GM12875 (cell line): ENCODE measurements at regions not wholly inside any gene's neighbourhood (a gene's known extent, or its start where the extent isn't known, plus 50 kb on each side); places are given as distances from the start of the nearest gene placed in this dataset.

ENCODE experiments used
- H3K4me3 ChIP-seq: one replicate; pipeline ENCODE4 v1.5.1; 2011; ENCODE audit warnings: low read depth, low read length, control low read depth
- TF ChIP-seq, protein P1 (sequence below): IDR thresholded peaks from 2 replicates; pipeline ENCODE4 v1.5.1; 2011; ENCODE audit warnings: low read depth, mild to moderate bottlenecking, control low read depth, inconsistent platforms, low read length, moderate library complexity, borderline replicate concordance; ENCODE audit not compliant: insufficient read depth

DNA sequence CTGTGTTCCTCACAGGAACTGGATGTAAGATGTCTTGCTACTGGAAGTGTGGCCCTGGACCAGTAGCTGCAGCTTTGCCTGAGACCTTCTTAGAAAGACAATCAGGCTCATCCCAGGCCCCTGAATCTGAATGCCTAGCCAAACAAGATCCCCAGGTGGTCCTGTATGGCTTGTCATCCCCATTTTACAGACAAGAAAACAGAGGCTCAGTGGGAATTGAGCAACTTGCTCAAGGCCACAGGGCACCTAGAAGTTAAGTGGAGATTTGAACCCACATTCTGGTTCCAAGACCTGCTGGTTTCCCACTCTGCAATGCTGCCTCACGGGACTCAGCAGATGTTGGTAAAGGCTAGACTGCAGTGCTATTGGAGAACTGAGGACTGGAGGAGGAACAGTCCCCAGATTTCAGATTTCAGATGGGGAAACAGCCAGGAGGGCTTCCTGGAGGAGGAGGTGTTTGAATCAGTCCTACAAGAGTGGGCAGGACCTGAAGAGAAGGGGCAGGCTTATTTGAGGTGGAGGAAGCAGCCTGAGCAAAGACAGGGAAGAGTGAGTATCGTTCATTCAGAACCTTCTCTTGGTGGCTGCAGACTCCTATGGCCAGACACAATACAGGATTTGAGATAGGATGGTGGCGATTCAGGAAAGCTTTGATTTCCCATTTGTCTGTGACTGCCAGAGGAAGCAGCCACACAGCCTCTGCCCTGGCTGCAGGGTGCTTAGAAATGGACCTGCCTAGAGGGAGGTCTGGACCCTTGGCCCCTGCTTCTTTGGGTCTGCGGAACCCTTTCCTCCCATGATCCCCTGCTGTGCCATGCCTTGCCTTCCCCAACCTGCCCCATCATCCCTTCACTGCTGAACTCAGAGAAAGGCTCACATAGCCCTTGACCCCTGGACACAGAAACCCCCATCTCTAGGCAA lies 233.4 kb upstream of the NLRP1 start:
- TF ChIP-seq, protein P1, sequence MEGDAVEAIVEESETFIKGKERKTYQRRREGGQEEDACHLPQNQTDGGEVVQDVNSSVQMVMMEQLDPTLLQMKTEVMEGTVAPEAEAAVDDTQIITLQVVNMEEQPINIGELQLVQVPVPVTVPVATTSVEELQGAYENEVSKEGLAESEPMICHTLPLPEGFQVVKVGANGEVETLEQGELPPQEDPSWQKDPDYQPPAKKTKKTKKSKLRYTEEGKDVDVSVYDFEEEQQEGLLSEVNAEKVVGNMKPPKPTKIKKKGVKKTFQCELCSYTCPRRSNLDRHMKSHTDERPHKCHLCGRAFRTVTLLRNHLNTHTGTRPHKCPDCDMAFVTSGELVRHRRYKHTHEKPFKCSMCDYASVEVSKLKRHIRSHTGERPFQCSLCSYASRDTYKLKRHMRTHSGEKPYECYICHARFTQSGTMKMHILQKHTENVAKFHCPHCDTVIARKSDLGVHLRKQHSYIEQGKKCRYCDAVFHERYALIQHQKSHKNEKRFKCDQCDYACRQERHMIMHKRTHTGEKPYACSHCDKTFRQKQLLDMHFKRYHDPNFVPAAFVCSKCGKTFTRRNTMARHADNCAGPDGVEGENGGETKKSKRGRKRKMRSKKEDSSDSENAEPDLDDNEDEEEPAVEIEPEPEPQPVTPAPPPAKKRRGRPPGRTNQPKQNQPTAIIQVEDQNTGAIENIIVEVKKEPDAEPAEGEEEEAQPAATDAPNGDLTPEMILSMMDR, result no peak

DNA sequence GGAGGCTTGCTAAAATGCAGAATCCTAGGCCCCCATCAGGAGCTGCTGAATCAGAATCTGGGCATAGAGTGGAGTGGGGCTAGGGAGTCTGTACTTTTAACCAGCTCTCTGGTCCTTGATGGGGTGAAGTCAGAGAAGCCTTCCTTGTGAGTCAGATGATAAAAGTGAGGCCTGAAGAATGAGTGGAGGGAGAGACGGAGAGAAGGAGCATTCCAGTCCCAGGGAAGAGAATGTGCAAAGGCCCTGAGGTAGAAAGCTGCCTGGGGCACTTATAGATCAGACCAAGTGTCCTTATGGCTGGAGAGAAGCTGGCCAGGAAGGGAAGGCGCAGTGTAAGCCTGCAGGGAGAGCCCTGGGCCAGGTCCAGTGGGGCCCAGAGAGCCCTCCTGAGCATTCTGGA lies 235.1 kb upstream of the NLRP1 start:
- no peak overlapping the region for H3K4me3 ChIP-seq
- TF ChIP-seq, protein P1, result no peak

More for the DNA sequence above, 233.4 kb upstream of the NLRP1 start:
- no peak overlapping the region for H3K4me3 ChIP-seq

DNA sequence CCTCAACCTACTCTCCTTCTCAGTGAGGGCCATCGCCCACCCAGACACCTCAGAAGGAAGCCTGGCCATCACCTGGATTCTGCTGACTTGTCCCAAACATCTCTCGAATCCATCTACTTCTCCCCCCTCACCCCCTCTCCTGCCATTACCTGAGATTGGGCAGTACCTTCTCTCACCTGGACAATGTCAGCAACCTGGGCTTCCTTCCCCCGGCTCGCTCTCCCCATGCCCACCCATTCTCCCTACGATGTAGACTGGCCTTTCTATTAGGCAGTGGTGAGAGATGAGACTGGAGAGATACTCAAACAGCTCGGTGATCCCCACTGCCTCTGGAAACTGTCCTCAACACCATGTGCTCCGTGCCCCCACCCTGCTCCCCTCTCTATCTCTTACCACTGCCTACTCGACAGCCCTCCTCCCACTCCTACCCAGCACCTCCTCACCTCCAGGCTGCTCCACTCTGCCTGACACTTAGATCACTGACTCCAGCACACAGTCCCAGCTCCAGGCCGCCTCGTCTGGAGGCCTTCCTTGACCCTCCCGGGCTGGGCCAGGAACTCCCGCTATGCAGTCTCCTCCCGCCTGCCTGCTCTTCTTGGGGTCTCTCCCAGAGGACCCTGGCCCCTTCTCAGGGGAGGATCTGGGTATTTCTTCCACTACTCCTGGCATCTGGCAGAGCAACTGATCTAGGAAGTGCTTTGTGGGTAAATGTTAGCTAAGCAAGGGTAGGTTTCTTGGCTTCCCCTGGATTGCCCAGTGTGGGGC lies 235.8 kb upstream of the NLRP1 start:
- TF ChIP-seq, protein P1, result no peak
- no peak overlapping the region for H3K4me3 ChIP-seq

DNA sequence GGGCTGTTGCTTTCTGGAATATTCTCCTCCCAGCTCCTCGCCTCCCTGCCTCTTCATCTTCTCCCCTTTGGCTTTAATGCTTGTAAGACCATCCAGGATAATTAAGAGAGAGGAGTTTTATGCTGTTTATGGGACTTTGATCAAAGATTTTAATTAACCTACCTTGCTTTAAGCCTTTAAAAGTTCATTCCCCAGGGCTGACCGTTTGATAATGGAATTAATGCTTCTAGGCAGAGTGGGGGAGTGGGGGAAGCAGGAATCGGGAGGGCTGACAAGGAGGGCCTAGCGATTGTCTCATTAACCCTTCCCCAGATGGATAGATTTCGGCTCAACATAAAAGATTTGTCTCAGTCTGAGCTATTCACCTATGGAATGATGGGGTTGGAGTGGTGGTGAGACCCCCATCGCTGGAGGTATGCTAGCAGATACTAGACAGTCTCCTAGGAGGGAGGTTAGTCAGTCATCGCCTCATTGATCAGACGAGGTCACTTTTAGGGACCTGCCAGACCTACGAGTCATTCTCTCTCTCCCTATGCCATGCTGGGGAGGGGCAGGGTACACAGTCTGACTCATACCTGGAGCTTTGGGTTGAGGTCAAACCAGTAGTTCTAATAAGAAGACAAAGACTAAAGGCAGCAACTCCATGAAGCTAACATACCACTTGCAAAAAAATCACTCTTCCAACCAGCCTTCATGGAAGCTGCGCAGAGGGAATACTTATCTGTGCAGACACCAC lies 236.6 kb upstream of the NLRP1 start:
- H3K4me3 ChIP-seq, result no peak overlapping the region
- TF ChIP-seq, protein P1, result no peak

DNA sequence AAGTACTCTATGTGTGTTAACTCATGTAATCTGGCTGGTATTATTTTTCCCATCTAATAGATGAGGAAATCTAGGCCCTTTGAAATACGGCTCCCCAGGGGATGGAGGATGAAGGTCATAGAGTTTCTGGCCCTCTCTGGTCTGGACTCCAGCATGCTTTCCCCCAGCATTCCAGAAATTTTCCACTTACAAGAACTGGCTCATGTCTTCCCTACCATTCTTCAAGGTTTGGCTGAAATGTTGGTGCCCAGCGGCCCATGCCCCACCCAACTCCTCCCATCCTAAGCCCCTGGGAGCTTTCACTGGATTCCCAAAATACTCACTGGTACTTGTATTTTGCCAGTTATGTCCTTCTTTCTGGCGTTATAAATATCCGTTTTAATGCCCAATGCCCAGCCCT lies 237.5 kb upstream of the NLRP1 start:
- TF ChIP-seq, protein P1, result no peak
- H3K4me3 ChIP-seq, result no peak overlapping the region

DNA sequence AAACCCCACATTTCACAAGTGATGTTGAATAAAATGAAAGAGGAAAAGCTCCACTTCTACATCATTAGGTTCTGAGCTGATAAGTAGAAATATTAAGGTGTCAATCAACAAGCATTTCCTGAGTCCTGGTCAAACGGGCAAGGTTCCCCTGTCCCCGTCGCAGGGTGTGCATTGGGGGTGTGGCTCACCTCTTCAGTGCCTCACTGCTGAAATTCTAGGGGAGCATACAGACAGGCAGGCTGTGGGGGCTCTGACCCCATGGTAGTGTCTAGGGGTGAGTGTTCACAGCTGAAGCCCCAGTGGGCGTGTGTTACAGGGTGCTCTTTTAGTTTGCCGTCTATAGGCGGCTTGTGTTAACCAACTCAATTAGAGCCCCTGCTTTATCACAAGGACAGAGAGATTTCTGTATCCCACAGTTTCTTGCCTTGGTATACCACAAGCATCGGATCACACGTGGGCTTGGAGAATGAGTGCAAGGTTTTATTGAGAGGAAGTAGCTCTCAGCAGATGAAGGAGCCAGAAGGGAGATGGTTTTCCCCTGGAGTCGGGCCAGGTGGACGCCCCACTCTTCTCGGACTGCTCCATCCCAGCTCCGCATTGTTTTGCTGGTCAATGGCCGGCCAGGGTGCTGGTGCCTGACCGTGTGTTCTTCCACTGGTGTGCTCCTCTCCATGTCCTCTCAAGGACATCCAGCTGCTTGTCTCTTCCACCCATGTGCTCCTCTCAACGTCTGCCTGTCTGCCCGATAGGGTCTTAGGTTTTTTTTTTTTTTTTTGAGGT lies 238.2 kb upstream of the NLRP1 start:
- TF ChIP-seq, protein P1, result no peak
- no peak overlapping the region for H3K4me3 ChIP-seq
